NCI-H460 (cell line): ENCODE measurements at regions not wholly inside any gene's neighbourhood (a gene's known extent, or its start where the extent isn't known, plus 50 kb on each side); places are given as distances from the start of the nearest gene placed in this dataset.
"Not testable (repeated sequence)": the region's sequence is repeated elsewhere in the genome, so short reads cannot be mapped to it uniquely, and the experiment has no call there.

Experiments used
- DNase-seq: peaks from one replicate; pipeline ENCODE4 v3.0.0-alpha.2; 2016; ENCODE audit warnings: low read depth; ENCODE audit errors: extremely low read depth

DNA sequence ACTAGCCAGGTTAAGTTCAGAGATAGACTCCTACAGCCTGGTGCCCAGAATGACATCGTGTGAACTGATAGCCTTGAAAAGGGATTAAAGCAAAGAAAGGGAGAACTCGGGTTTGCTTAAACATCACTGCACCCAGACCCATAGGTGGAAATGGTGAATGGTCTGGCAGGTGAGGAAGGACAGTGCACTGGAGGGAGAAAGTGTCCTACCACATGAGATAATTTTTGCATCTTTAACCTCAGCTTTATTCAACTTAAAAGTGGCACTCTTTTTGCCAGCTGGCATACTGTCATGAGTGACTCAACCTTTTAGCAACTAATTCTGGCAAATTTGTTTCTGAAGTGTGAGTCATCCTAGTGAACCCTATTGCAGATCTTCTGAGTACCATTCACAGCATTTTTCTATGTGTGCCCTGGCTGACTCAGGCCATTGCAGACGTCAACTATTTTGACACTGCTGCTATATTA is 53.0 kb upstream of the DAPP1 start:
- peak; percentile 78 for DNase-seq

DNA sequence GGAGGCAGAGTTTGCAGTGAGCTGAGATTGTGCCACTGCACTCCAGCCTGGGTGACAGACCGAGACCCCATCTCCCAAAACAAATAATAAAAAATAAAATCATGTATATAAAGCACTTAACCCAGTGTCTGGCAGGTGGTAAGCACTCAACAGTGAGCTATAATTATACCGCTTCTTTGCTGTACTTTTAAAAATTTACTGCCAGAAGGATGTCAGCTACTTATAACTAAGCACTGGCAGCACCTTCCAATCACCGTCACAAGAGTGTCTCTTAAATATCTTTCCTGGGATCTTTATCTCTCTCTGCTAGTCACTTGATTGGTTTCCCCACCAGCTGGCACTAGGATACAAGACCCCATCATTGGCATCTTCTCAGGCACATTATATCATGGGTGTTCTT is 53.9 kb upstream of the DAPP1 start:
- DNase-seq, result no peak

- DNase-seq, result no peak
Observed at GRCh38 chr4:99759988-99760387, 56.6 kb upstream of the DAPP1 start.

- no peak for DNase-seq
Observed at GRCh38 chr4:99759346-99759984, 57.2 kb upstream of the DAPP1 start.

DNA sequence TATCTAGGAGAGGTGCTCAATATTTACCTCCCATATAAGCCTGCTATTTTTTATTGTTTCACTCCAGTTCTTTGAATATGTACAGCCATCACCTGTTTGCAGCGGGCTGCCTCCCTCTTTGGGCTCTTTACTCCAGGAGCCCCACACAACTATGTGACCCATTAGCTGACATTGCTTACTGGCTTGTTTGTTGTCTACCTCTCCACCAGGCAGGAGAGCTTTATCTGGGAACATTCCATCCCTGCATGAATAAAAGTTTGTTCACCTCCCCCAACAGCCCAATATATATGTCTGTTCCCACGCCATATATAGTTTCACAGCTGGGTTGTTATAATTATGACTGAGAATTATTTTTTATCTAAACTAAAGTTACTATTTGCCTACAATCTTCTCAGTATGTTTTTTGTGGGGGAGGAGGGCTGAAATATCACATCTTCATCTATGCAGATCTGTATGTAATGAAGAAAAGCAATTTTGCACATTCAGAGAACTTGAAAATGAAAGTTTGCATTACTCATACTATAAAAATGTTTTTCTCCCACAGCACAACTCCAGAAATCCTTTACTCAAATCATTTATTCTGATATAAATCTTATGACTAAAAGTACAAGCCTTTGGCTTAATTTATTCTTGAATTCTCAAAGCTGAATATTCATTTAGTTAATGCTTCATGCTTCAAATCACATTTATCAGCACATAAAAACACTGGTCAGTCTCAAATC is 61.2 kb upstream of the DAPP1 start:
- no peak for DNase-seq

DNA sequence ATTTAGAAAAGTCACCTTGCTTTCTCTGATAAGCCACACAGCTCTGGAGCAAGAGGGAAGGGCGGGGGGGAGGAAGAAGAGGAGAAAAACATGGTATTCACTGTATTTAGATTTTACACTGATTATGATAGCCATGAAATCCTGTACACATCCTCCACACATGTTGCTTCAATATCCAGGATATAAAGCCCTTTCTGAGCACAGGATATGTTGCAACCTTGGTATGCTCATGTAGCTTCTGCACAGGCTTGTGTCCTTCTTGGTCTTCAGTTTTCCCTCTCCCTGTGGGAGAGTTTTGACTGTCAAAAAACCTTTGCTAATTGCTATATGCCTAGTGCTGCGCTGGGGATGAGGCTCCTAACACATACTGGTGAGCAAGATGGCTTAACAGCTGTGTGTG is 61.9 kb upstream of the DAPP1 start:
- no peak for DNase-seq

DNA sequence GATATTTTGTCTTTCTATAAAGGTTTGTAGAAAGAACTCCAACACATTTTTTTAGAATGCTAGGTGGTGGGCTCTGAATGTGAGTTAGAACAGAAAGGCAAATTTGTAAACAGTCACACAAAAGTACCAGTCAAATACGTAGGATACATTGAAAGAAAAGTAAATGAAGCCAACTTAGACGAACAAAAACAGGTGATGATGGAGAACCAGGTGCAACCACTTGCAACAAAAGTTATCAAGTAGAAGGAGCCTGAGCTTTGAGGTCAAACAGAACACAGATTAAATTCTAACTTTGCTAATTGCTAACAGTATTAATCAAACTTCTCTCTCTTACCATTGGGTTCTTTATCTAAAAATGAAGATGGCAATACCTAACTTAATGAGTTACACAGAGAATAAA is 62.7 kb upstream of the DAPP1 start:
- DNase-seq, result no peak

DNA sequence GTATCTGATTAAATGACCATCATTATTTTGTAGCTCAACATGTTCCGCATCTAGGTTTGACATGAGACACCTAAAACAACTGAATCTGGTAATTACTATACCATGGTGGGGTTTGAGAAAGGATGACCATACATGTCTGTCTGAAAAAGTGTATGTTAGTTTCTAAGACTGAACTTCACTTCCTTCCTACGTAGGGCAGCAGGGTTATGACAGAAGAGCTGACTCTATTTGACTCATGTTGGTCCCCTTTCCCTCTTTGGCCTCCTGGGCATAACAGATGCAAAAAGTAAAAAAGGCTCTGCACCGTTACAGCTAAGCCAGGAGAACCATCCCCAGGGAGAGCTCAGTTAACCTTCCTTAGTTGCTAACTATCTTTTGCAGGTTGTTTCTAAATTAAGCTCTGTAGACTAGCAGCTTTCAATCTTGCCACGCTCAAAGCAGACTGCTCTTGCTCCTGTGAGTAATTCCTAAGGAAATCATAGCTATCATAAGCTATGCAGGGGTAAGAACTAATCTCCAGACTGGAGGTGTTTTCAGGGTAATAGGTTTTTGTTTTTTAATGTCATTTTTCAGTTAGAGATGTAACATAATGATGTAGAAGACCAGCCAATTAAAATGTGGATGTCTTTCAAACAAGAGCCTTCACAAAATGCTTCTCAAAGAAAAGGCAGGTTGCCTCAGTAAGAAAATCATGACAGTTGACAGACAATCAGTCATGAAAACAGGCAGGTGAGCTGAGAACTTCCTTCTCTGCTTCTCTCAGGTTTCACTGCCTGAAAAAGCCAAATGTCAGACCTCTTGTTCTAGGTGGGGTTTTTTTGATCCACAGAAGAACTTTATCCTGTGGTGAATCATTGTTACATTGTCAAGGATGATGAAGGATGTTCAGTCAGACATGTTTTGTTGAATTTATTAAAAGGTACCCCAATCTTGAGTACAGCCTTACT is 66.9 kb upstream of the DAPP1 start:
- DNase-seq, result no peak

- DNase-seq, result no peak
Observed at GRCh38 chr4:99746443-99746842, 70.2 kb upstream of the DAPP1 start.

- DNase-seq, result no peak
Observed at GRCh38 chr4:99736846-99737245, 79.2 kb upstream of the C4orf54 start.

DNA sequence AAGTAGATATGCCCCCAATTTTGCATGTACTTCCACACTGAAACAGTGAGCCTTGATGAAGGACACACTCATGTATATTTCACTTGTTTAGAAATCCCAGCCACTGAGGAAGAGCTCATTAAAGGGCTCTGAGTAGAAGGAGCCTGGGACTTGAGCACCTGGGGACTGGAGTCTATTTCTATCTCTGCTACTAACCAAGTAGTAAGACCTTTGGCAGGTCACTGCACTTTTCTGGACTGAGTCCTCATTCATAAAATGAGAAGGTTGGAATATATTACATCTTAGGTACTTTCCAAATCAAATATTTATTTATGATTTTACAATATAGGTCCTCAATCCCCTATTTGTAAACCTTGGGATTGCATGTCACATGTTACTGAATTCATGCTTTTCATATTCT is 78.2 kb upstream of the C4orf54 start:
- DNase-seq, result no peak

- no peak for DNase-seq
Observed at GRCh38 chr4:99734583-99735322, 77.1 kb upstream of the C4orf54 start.

- not testable (repeated sequence) for DNase-seq
Observed at GRCh38 chr4:99733455-99733854, 75.8 kb upstream of the C4orf54 start.

GRCh38 chr4:99729186-99729585 is 71.6 kb upstream of the C4orf54 start:
- DNase-seq, result no peak

DNA sequence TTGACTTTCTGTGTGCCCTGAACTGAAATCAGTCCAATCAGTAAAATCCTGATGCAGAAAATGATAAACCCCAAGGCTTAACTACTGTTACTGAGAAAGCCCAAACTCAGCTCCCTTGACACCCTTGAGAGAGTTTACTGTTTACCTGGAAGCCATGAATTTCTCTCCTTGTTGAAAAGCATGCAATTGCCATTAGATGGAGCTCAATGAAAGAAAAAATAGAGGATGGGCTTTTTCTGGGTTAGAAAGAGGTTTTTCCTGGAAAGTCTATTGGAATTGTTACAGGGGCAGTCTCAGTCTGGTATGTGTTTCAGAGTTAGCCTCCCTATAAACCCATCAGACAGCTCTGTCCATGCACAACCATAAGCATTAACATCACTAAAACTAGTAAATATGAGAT is 66.4 kb upstream of the C4orf54 start:
- DNase-seq, result no peak

DNA sequence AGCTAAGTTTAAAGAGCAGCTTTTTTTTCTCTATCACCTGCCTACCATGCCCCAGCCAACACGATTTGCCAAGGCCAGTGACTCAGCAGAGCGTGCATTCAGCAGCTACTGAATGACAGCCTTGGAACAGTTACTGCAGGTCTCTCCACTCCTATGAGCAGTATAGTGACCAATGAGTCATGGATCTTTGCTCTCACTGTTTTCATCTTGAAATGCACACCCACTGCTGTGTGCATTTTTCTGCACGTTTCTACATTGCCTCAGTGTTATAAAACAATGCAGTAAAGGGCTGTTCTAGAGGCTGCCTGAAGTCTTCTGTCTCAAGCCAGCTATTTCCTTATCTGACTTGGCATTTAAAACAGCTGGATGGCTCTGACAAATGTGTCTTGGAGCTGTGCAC is 66.0 kb upstream of the C4orf54 start:
- peak; percentile 80 for DNase-seq

DNA sequence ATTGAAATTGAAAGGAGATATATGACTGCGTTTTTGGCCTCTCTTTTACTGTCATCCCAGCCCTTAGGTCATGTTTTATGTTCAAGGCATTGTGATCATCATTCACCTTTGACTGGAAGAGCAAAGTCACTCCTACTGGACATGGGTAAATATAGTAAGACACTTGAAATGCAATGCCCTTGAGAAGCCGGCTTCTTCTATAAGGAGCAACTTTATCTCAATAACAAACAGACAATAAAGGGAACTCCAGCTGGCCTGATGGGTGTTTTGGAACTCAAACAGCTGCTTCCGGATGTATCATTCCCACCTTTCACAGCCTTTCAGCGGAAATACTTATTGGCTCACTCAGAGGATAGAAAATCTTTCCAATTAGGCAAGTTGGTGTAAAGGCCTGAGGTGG is 65.1 kb upstream of the C4orf54 start:
- no peak for DNase-seq

DNA sequence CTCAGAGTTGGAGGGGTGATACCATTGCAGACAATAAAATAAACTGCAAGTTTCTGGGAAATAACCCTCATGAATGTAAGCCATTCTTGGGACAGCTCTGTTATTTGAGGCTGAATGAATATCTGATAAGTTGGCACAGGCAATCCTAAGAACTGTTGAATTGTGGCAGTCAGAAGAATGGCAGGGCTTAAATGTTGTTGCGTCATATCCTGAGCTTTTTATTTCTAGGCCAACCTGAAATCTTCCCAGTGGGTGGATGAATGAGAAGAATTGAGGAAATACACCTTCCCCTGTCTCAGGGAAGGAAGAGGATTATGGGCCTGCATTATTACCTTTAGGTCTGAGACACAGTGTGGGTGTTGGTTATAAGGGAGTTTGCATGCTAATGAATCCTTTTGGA is 64.4 kb upstream of the C4orf54 start:
- no peak for DNase-seq

- no peak for DNase-seq
Observed at GRCh38 chr4:99720206-99720605, 62.6 kb upstream of the C4orf54 start.

- no peak for DNase-seq
Observed at GRCh38 chr4:99716996-99717395, 59.4 kb upstream of the C4orf54 start.

DNA sequence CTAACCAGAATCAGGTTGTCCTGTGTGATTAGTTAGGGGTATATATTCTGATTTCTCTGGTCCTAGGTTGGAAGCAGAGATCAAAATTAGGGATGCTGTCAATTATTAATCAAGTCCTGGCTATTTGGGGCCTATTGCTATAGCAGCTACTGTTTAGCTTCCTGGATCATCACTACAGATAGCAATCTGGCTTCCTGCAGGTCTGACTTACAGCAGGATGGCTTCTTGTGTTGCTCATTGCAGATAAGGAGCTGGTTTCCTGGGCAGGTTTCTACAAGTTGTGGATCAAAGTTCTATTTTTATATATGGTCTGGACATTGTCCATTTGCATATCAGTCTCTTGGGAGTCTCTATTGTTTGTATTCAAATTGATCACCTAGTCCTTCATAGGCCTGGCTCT is 57.7 kb upstream of the C4orf54 start:
- no peak for DNase-seq
